Kidney (tissue), 13 donors: ENCODE measurements at regions not wholly inside any gene's neighbourhood (a gene's known extent, or its start where the extent isn't known, plus 50 kb on each side); places are given as distances from the start of the nearest gene placed in this dataset.

Source experiments
- DNase-seq, 5 donors: peaks; one replicate each; pipeline ENCODE4 v3.0.0-alpha.2; 2013 to 2020
- FAIRE-seq: peaks from 2 replicates; lab custom pipeline; 2012; peaks lifted over from hg19 to GRCh38; lab: Jason Lieb, UNC
- H3K27ac ChIP-seq, 2 donors: one replicate each; pipeline ENCODE4 v1.7.0; 2013; ENCODE audit warnings: low read depth in 2 of 2, low read length in 2 of 2, inconsistent platforms in 1 of 2
- H3K27me3 ChIP-seq: one replicate; pipeline ENCODE4 v1.7.1; 2013; ENCODE audit warnings: low read length, inconsistent platforms; ENCODE audit not compliant: control insufficient read depth, insufficient read depth
- H3K36me3 ChIP-seq, 3 donors: one replicate each; pipeline versions ENCODE4 v1.7.0 to v1.7.1; 2013; ENCODE audit warnings: low read length in 3 of 3, control low read depth in 1 of 3, inconsistent platforms in 1 of 3; ENCODE audit not compliant: insufficient read depth in 3 of 3, control insufficient read depth in 2 of 3
- H3K4me1 ChIP-seq, 3 donors: one replicate each; pipeline versions ENCODE4 v1.7.0 to v1.7.1; 2013; ENCODE audit warnings: low read length in 3 of 3, inconsistent platforms in 1 of 3, low read depth in 1 of 3; ENCODE audit not compliant: control insufficient read depth in 2 of 3, insufficient read depth in 2 of 3
- H3K4me3 ChIP-seq, 3 donors: one replicate each; pipeline versions ENCODE4 v1.7.0 to v1.8.1; 2013; ENCODE audit warnings: low read length in 3 of 3, control low read depth in 1 of 3, inconsistent platforms in 1 of 3
- H3K9ac ChIP-seq, 3 donors: one replicate each; pipeline versions ENCODE4 v1.7.0 to v1.7.1; 2013; ENCODE audit warnings: low read length in 3 of 3, control low read depth in 1 of 3, inconsistent platforms in 1 of 3
- H3K9me3 ChIP-seq, 3 donors: one replicate each; pipeline versions ENCODE4 v1.7.0 to v1.7.1; 2013; ENCODE audit warnings: low read length in 3 of 3, control low read depth in 1 of 3, inconsistent platforms in 1 of 3; ENCODE audit not compliant: control insufficient read depth in 2 of 3, insufficient read depth in 1 of 3
- intact Hi-C: fragments of 100-400 bp; cut with DNase I; formaldehyde crosslinking; loops from one replicate; pipeline ENCODE4 v1.11.1; 2022
- TF ChIP-seq, protein P1 (sequence below): IDR thresholded peaks from 3 replicates; pipeline ENCODE4 v1.5.1; 2012; ENCODE audit warnings: mild to moderate bottlenecking, moderate library complexity, borderline replicate concordance; ENCODE audit not compliant: insufficient read depth; ENCODE audit errors: extremely low read depth
- donor health status: control.
- donor health status: control.
- donor health status: control.
- donor health status: control.
- donor health status: control.
- donor health status: DM: yes; HTN: yes; CAD: no.
- donor health status: Normal renal cell carcinoma (clear cell type).

DNA sequence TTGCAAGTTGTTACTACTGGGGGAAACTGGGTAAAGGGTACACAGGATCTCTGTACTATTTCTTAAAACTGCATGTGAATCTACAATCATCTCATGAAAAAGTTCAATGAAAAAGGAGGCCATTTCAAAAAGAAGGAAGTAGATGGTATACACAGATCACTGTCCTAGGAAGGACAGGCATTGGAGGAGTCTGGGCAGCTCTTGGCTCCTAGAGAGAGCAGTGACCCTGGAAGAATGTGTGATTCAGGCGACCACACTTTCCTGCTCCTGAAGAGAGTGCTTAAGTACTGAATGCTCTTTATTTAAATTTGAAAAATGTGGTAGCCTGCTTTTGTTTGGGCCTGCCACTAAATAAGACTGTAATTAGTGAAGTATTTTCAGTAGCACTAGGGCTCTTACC lies 318.1 kb upstream of the CASK start:
- FAIRE-seq: no peak
- no peaks in the 10 kb centered on the region for H3K36me3 ChIP-seq
- no peak overlapping the region for H3K27ac ChIP-seq
- intact Hi-C loops: no loop called here
- no peaks in the 10 kb centered on the region for H3K27me3 ChIP-seq
- H3K4me3 ChIP-seq: no peak overlapping the region
- TF ChIP-seq, protein P1, sequence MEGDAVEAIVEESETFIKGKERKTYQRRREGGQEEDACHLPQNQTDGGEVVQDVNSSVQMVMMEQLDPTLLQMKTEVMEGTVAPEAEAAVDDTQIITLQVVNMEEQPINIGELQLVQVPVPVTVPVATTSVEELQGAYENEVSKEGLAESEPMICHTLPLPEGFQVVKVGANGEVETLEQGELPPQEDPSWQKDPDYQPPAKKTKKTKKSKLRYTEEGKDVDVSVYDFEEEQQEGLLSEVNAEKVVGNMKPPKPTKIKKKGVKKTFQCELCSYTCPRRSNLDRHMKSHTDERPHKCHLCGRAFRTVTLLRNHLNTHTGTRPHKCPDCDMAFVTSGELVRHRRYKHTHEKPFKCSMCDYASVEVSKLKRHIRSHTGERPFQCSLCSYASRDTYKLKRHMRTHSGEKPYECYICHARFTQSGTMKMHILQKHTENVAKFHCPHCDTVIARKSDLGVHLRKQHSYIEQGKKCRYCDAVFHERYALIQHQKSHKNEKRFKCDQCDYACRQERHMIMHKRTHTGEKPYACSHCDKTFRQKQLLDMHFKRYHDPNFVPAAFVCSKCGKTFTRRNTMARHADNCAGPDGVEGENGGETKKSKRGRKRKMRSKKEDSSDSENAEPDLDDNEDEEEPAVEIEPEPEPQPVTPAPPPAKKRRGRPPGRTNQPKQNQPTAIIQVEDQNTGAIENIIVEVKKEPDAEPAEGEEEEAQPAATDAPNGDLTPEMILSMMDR: no peak
- no peaks in the 10 kb centered on the region for H3K9me3 ChIP-seq
- H3K4me1 ChIP-seq: no peaks in the 10 kb centered on the region
- DNase-seq: no peak
- H3K9ac ChIP-seq: no peak overlapping the region

DNA sequence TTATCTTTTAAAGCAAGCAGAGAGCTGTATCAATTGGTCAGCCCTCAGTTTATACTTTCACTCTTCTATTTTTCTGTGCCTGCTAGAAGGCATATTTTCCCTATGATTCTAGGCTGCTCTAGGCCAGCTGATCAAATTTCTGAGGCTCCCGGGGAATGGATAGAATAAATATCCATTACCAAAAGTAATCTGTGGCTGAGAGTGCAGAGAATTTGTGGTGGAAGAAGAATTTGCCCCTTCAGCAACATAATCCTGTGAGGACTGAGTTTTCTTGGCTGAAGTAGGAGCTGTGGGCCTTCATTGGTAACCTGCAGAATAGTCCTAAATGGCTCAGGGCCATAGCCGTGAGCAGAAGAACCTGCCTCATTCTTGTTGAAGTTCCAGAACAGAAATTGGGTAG lies 314.6 kb upstream of the CASK start:
- TF ChIP-seq, protein P1: no peak
- Histone ChIP-seq H3K4me3 (no peak overlapping the region), H3K4me1 (no peaks in the 10 kb centered on the region), H3K9ac (no peak overlapping the region), H3K36me3 (no peaks in the 10 kb centered on the region), H3K9me3 (no peaks in the 10 kb centered on the region), H3K27ac (no peak overlapping the region), H3K27me3 (no peaks in the 10 kb centered on the region)
- FAIRE-seq (no peak), DNase-seq (no peak)
- intact Hi-C loops: no loop called here

DNA sequence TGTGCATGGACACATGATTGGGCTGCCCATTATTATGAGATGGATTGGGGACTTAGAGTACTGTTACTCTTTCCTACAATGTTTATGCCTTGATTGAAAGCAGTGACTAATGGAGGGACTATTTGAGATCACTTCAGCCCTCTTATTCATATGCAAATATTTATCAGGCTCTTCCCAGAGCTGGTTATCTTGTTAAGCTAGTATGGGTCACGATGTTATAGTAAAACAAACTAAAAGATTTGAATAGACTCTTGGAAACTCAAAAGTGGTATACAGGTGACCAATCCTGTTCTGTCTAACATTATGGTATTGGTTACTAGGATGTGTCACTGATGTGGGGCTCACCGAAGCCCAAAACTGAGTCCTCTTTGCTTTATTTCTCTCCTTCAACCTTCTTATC lies 306.2 kb upstream of the CASK start:
- Histone ChIP-seq H3K36me3 (no peaks in the 10 kb centered on the region), H3K27me3 (no peaks in the 10 kb centered on the region), H3K4me3 (no peak overlapping the region), H3K4me1 (no peaks in the 10 kb centered on the region), H3K9me3 (peaks cover 0 to 4% (median 2%) of the 10 kb centered on the region in 3 donors), H3K9ac (no peak overlapping the region), H3K27ac (no peak overlapping the region)
- intact Hi-C loops: no loop called here
- no peak for FAIRE-seq
- no peak for DNase-seq
- TF ChIP-seq, protein P1: no peak

DNA sequence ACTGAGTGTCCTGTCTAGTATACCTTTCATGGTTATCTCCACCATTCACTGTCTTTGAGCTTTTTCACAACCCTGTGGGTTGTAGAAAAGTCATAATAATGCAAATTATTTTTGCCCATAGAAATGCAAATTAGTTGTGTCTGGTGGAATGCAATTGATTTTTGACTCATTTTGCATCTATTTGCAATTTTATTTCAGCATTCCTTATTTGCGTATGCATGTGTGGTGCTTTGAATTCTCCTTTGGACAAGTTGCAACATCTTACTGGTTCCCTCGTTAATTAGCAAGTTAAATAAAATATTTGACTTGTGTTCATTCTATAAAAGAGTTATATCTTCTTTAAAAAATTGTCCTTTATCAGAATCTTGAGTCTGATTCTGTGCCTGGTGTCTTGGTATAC lies 297.3 kb upstream of the CASK start:
- Histone ChIP-seq H3K36me3 (no peaks in the 10 kb centered on the region), H3K9me3 (no peaks in the 10 kb centered on the region), H3K27ac (no peak overlapping the region), H3K4me1 (no peaks in the 10 kb centered on the region), H3K9ac (no peak overlapping the region), H3K4me3 (no peak overlapping the region), H3K27me3 (no peaks in the 10 kb centered on the region)
- TF ChIP-seq, protein P1: no peak
- FAIRE-seq (no peak), DNase-seq (no peak)
- intact Hi-C loops: no loop called here
